HG02852 (cell line): ENCODE measurements at regions not wholly inside any gene's neighbourhood (a gene's known extent, or its start where the extent isn't known, plus 50 kb on each side); places are given as distances from the start of the nearest gene placed in this dataset.

Experiments
- ATAC-seq: cut with Tn5 transposase; IDR thresholded peaks from one replicate; pipeline ENCODE4 v1.9.1; 2021; ENCODE audit warnings: mild to moderate bottlenecking, moderate library complexity; ENCODE audit not compliant: unreplicated experiment

DNA sequence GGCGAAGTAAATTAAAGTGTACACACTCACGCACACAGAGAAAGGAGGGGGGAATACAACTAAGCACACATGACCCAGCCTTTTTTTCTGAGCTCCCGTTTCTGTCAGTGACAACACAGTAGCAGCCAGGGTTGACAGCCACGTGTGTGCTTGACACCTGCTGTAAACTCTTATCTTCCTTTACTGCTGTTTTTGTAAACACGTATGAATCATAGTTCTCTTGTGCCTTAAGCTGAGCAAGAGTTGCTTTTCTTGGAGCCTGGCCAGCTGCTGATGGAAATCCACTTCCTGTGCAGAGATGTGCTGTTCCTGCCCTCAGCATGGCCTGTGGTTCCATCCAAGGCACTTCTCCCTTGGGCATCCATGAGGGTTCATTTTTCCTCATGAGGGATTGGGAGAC, 561.9 kb downstream of the GALR1 start:
- no peak for ATAC-seq

- no peak for ATAC-seq
Observed at GRCh38 chr18:77815666-77816338, 566.2 kb downstream of the GALR1 start.

DNA sequence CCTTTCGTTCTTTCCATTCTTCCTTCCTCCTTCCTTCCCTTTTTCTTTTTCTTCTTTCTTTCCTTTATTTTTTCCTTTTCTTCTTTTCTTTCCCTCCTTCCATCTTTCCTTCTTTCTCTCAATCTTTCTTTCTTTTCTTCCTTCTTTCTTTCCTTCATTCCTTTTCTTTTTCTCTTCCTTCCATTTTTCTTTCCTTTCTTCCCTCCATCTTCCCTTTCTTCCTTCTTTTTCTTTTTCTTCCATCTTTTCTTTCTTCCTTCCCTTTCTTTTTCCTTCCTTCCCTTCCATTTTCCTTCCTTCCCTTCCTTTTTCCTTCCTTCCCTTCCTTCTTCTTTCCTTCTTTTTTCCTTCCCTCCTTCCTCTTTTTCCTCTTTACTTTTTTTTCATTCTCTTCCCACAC, 568.7 kb downstream of the GALR1 start:
- ATAC-seq: no peak

DNA sequence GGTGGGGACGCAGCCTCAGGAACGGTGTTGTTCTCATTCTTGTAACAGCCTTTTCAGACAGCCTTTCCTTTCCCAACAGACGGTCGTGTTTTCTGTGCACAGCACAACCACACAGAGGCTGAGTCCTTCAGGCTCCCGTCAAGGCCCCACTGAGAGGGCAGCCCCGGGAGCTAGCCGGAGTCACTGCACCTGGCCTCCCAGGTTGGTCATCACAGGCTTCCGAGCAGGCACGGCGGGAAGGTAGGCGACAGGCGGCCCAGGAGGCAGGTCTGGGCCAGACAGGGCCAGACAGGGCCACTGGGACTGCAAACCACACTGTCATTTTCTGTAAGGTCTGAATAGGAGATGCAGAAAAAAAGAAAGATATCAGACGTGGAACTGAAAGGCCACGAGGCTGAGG, 570.8 kb downstream of the GALR1 start:
- ATAC-seq: no peak

GRCh38 chr18:77821892-77822291, 572.2 kb downstream of the GALR1 start:
- ATAC-seq: no peak

GRCh38 chr18:77822632-77823031, 573.0 kb downstream of the GALR1 start:
- ATAC-seq: no peak

- no peak for ATAC-seq
Observed at GRCh38 chr18:77833807-77834206, 584.2 kb downstream of the GALR1 start.

GRCh38 chr18:77851802-77852201, 602.2 kb downstream of the GALR1 start:
- no peak for ATAC-seq

DNA sequence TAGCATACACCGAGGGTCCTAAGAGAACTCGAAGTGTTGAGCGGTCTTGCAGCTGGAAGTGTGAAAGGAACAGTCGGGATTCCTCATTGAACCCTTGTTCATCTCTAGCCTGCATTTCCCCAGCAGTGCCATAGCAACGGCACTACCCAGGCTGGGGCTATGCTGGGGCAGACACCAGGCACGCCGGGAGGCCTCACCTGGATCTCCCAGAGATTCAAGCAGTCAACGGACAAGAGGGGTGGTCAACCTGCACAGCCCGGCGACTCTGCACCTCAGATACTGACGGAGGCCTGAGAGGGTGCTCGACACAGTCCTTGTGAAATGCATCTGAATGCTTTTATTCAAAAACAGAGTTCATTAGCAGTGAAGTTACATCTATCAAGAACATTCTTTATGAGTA, 604.2 kb downstream of the GALR1 start:
- no peak for ATAC-seq

- no peak for ATAC-seq
Observed at GRCh38 chr18:77857678-77858655, 608.3 kb downstream of the GALR1 start.

- no peak for ATAC-seq
Observed at GRCh38 chr18:77859634-77860033, 610.0 kb downstream of the GALR1 start.

DNA sequence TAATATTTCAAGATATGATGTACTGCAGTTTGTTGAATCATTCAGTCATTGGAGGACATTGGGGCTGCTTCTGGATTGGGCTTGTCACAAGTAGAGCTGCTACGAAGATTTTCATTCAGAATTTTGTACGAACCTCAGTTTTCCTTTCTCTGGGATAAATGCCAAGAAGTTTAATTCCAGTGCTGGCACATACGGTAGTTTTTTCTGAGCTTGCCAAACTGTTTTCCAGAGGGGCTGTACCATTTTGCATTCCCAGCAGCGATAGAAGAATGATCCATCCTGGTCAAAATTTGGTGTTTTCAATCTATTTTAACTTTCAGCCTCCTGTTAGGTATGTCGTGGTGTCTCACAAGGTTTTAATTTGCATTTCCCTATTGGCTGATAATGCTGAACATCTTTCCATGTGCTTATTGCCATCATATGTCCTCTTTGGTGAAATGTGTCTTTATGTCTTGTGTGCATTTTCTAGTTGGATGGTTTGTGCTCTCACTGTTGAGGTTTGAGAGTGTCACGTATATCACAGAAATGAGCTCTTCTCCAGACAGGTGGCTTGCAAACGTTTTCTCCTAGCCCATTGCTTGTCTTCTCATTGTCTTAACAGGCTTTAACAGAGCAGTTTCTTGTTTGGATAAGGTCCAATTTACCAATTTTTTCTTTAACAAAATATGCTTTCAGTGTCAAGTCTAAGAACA, 612.6 kb downstream of the GALR1 start:
- ATAC-seq: no peak

DNA sequence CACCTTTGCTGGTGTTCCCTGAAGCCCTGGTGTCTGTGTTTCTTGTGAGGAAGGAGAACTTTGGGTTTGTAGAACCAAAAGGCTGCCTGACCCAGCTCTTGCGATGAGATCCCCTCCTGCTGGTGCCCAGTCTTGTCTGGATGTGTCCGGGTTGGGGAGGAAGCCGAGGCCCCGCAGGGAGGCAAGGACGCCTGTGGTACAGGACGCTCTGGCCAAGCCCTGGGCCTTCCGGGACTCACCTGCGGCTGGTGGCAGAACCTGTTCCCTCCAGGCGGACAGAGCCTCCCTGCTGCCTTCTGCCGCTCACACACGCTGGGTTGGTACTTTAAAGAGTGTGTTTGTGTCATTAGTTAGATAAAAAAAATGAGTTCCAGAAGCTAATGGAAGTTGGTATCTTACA, 616.2 kb downstream of the GALR1 start:
- ATAC-seq: no peak

GRCh38 chr18:77866351-77866750, 616.7 kb downstream of the GALR1 start:
- ATAC-seq: no peak

DNA sequence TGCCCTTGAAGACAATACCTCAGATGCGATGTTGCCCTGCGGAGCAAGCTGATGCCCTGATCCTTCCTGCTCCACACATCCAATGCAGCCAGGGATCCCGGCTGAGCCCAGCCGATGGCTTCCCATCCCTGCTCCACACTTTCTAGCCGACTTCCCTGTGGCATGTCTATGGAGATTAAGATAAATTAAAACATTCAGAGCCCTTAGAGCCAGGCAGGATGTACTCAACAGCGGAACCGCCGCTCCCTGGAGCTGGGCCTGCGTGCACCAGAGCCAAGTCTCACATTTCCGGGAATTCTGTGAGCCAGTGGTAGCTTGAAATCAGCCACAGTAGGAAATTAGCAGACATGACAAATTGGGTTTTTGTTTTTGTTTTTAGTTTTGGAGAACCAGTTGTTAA, 620.6 kb downstream of the GALR1 start:
- ATAC-seq: no peak

DNA sequence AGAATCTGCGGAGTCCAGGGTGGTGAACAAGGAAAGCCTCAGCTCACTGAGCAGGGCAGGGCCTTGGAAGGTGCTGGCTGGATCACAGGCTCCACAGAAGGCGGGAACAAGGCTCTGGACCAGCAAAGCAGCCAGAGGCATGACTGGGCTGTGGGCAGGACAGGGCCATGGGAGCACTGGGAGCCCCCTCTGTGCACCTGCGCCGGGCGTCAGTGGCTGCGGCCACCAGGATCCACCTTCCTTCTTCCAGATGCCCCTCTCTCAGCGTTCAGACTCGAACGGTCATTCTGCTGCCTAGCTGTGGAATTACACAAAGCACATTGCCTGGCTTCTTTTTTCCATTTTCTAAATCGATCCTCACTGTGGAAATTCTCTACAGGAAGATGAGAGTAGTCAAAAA, 621.2 kb downstream of the GALR1 start:
- ATAC-seq: no peak

- no peak for ATAC-seq
Observed at GRCh38 chr18:77872166-77872565, 622.5 kb downstream of the GALR1 start.

DNA sequence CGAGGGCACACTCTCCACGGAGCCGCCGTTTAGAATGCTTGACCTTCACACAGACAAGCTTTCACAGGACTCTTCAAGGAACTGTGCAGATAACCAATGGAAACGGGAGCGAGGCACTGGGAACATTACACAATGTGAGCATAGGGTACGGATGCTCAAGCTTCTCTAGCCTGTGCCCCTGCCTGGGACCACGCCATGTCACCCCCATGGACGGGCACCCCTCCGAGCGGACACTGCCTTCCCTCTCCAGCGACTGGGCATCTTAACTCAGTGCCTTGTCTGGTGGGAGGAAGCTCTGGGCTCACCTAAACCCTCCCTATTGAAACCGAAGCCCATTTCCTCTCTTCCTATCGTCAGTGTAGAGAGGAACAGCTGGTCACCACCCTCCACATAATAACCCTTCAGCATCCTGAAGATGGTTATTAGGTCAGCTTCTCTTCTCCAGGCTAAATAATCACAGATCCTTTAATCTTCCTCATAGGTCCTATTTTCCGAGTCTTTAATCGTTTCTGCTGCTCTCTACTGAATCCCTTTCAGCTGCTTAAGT, 626.7 kb downstream of the GALR1 start:
- ATAC-seq: no peak

DNA sequence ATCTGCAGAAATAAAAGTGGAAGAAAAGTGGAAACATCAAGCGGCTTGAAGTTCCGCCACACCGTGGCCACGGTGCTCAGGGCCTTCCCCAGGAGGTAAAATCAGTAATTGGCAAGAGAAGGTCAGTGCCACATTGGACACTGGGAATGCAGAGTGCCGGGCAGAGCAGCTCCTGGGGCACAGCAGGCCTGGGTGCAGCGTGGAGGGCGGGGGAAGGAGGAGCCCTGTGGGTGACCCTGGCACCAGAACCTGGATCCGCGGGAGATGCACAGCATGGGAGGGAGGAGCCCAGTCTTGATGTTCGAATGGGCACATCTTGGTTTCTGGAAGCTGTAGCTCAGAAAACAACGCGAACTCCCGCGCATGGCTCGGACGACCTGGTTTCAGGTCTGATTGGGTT, 630.2 kb downstream of the GALR1 start:
- no peak for ATAC-seq

GRCh38 chr18:77884454-77884853, 634.8 kb downstream of the GALR1 start:
- ATAC-seq: no peak

DNA sequence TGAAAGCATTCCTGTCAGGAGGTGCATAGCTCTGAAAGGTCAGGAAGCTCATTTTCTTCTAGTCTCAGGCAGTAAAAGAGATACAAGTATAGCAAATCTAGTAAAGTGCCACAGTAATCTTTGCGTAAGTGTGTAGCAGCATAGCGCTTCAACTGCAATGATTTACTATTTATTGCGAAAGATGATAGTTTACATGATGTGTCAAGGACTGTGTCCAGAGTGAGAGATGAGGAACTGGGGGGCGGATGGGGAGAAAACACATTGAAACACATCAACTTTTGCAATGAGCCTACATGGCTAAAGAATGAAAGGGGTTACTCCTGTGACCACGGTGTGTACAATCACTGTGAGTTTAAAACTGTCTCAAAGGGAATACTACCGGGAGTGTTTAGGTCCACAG, 644.4 kb downstream of the GALR1 start:
- no peak for ATAC-seq
